Mononuclear cell (primary cell): ENCODE measurements at regions not wholly inside any gene's neighbourhood (a gene's known extent, or its start where the extent isn't known, plus 50 kb on each side); places are given as distances from the start of the nearest gene placed in this dataset.

Source experiments
- H3K27me3 ChIP-seq: 2 replicates; pipeline ENCODE4 v1.6.0; 2011; ENCODE audit warnings: low read length, control low read depth; ENCODE audit not compliant: insufficient read depth
- H3K4me1 ChIP-seq: 2 replicates; pipeline ENCODE4 v1.5.1; 2011; ENCODE audit warnings: mild to moderate bottlenecking, low read length, control low read depth; ENCODE audit not compliant: insufficient read depth
- H3K4me3 ChIP-seq: 2 replicates; pipeline ENCODE4 v1.5.1; 2011; ENCODE audit warnings: mild to moderate bottlenecking, low read length, moderate library complexity
- H3K9me3 ChIP-seq: 2 replicates; pipeline ENCODE4 v1.5.1; 2011; ENCODE audit warnings: low read depth, mild to moderate bottlenecking, control low read depth, low read length

DNA sequence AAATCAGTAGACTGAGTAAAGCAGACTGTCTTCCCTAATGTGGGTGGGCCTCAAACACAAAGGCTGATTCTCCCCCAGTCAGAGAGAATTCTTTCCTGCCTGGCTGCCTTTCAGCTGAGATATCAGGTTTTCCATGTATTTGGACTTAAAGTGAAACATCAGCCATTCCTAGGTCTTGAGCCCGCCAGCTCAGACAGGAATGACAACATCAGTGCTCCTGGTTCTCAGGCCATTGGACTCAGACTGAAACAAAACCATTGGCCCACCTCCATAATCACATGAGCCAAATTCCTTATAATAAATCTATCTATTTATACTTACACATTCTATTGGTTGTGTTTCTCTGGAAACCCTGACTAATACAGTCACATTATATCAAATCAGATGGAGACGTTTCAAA, 56.7 kb upstream of the CLPB start:
- Histone ChIP-seq H3K4me1 (no peaks in the 10 kb centered on the region), H3K27me3 (peaks cover 2% of the 10 kb centered on the region), H3K4me3 (no peak overlapping the region), H3K9me3 (no peaks in the 10 kb centered on the region)
